Left renal pelvis (tissue), 4 donors: ENCODE measurements at regions not wholly inside any gene's neighbourhood (a gene's known extent, or its start where the extent isn't known, plus 50 kb on each side); places are given as distances from the start of the nearest gene placed in this dataset.
"Not testable (repeated sequence)": the region's sequence is repeated elsewhere in the genome, so short reads cannot be mapped to it uniquely, and the experiment has no call there.

Experiments used
- DNase-seq, 4 donors: peaks; one replicate each; pipeline ENCODE4 v3.0.0-alpha.2; 2013; ENCODE audit warnings: low read depth in 4 of 4, low spot score in 3 of 4

GRCh38 chr17:18546514-18547398 lies 70.2 kb downstream of the LGALS9C start:
- DNase-seq: not testable (repeated sequence)

- DNase-seq: not testable (repeated sequence)
Observed at GRCh38 chr17:18557086-18557485, 80.5 kb downstream of the LGALS9C start.

GRCh38 chr17:18563381-18564098 lies 80.7 kb downstream of the TBC1D28 start:
- not testable (repeated sequence) for DNase-seq

DNA sequence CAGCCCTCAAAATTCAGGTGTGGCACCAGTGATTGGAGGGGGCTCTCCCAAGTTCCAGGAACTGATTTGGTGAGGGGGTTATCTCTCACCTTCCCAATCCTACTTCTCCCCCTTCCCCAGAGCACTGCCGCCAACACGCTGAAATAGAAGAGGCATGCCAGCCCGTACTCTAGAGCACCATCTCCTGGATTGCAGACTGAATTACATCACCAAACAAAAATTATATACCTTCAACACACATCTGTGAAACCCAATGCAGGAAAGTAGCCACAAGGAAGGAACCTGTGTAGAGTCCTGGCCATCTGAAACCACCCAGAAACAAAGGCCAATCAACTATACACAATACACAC lies 80.1 kb downstream of the TBC1D28 start:
- DNase-seq: peak in 1 of 4 donors; percentile 4

- DNase-seq: not testable (repeated sequence)
Observed at GRCh38 chr17:18568108-18568995, 75.8 kb downstream of the TBC1D28 start.

DNA sequence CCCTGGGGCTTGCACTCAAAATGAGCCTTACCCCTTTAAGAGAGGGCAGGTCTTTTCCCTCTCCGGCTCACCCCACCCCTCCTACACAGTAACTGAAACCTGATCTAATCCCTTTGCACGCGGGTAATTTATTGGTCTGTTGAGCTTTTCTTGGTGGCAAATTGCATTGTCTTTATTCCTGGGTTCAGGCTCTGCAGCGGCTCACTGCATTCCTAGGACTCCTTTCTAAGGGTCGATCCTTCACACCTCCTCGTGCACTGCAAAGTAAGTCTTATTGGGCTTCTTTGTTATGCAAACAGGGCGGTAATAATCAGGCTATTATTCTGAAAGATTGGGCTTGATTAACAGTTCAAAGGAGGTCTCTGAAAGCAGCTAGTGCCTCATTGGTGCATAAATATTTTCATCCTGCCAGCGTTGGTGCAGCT lies 74.7 kb downstream of the TBC1D28 start:
- peak in 2 of 4 donors; percentile 16 to 27 for DNase-seq

GRCh38 chr17:18572536-18572935 lies 71.7 kb downstream of the TBC1D28 start:
- not testable (repeated sequence) for DNase-seq

GRCh38 chr17:18574137-18574536 lies 70.1 kb downstream of the TBC1D28 start:
- DNase-seq: not testable (repeated sequence)
